ENCODE measurements at regions not wholly inside any gene's neighbourhood (a gene's known extent, or its start where the extent isn't known, plus 50 kb on each side); places are given as distances from the start of the nearest gene placed in this dataset.
"Not testable (repeated sequence)": the region's sequence is repeated elsewhere in the genome, so short reads cannot be mapped to it uniquely, and the experiment has no call there.

DNA sequence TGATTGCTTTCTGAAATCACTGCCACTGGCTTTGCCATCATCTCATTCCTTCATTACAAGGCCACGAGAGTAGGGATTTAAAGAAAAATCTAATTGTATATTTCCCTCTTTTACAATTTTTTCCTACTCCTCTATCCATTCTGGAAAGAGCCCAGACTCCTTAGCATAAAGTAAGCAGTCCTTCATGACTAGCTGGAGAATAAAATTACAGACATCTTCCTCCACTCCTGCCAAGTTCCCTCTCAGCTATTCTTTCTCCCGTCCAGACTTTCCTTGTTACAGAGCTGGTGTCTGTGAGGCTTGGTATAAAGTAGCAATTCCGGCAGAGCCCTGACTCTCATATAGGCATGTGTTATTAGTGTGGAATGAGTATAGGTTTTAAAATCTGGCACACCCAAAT is 806.8 kb downstream of the PLCL1 start (continued):
- no peak for TF ChIP-seq PREB (CRISPR knock-in tag; IDR thresholded peaks at IDR 0.05; ENCODE audit: borderline replicate concordance)
- TF ChIP-seq, protein P1, sequence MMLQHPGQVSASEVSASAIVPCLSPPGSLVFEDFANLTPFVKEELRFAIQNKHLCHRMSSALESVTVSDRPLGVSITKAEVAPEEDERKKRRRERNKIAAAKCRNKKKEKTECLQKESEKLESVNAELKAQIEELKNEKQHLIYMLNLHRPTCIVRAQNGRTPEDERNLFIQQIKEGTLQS (CRISPR knock-in tag; conservative IDR thresholded peaks at IDR 0.05) = no peak
- TF ChIP-seq ZBTB43 (CRISPR knock-in tag; IDR thresholded peaks at IDR 0.05) = no peak
- no peak for TF ChIP-seq ZNF263 (CRISPR knock-in tag; IDR thresholded peaks at IDR 0.05; ENCODE audit: low read depth)
- no peak for TF ChIP-seq IRF1 (CRISPR knock-in tag; IDR thresholded peaks at IDR 0.05)

- Mint-ChIP-seq H3K27ac (no peak overlapping the region), H3K9me3 (peaks cover 4% of the 10 kb centered on the region), H3K36me3 (no peaks in the 10 kb centered on the region), H3K4me1 (no peaks in the 10 kb centered on the region), H3K27me3 (ENCODE audit: low read depth) (no peaks in the 10 kb centered on the region), H3K4me3 (no peak overlapping the region)
- POLR2A ChIA-PET = no interaction called here
- DNase-seq (ENCODE audit: low spot score) = no peak
- TF ChIP-seq TCF7 (CRISPR knock-in tag; IDR thresholded peaks at IDR 0.05; ENCODE audit: low read depth) (no peak), JAZF1 (CRISPR knock-in tag; IDR thresholded peaks at IDR 0.05) (no peak)
- no peak for ATAC-seq
- CTCF ChIA-PET = interaction anchor here (0.9 kb wide), 1 partner anchor 230 kb away, joined by 4 read pairs; no protein-coding TSS in a partner anchor
Observed at GRCh38 chr2:198604599-198604998, 800.2 kb downstream of the PLCL1 start.

DNA sequence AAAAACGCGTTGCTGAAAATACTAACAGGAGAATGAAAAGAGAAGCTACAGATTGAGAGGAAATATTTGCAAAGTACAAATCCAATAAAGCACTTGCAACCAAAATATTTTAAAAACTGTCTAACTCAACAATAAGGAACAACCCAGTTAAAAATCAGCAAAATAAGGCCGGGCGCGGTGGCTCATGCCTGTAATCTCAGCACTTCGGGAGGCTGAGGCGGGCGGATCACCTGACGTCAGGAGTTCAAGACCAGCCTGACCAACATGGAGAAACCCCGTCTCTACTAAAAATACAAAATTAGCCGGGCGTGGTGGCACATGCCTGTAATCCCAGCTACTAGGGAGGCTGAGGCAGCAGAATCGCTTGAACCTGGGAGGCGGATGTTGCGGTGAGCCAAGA is 798.6 kb downstream of the PLCL1 start:
- POLR2A ChIA-PET; DNase-seq (ENCODE audit: low spot score); CTCF ChIA-PET; H3K36me3 Mint-ChIP-seq; H3K4me3 Mint-ChIP-seq; H3K9me3 Mint-ChIP-seq; H3K4me1 Mint-ChIP-seq; ATAC-seq; H3K27me3 Mint-ChIP-seq (ENCODE audit: low read depth); H3K27ac Mint-ChIP-seq: not testable (repeated sequence)

GRCh38 chr2:198597648-198598047 is 793.3 kb downstream of the PLCL1 start:
- DNase-seq (ENCODE audit: low spot score) (no peak), ATAC-seq (no peak)
- Mint-ChIP-seq H3K9me3 (no peaks in the 10 kb centered on the region), H3K27me3 (ENCODE audit: low read depth) (no peaks in the 10 kb centered on the region), H3K4me3 (no peak overlapping the region), H3K27ac (no peak overlapping the region), H3K36me3 (no peaks in the 10 kb centered on the region), H3K4me1 (peaks cover 5% of the 10 kb centered on the region; the same call in 1 of the 2 replicates)
- TF ChIP-seq OVOL2 (CRISPR knock-in tag; IDR thresholded peaks at IDR 0.05; ENCODE audit: borderline replicate concordance) = no peak
- ChIA-PET POLR2A (no interaction called here), CTCF (no interaction called here)

GRCh38 chr2:198596985-198597384 is 792.6 kb downstream of the PLCL1 start:
- Mint-ChIP-seq H3K9me3 (no peaks in the 10 kb centered on the region), H3K4me1 (peaks cover 5% of the 10 kb centered on the region; the same call in 1 of the 2 replicates), H3K27me3 (ENCODE audit: low read depth) (no peaks in the 10 kb centered on the region), H3K27ac (no peak overlapping the region), H3K4me3 (no peak overlapping the region), H3K36me3 (no peaks in the 10 kb centered on the region)
- CTCF ChIA-PET = no interaction called here
- POLR2A ChIA-PET = no interaction called here
- ATAC-seq (no peak), DNase-seq (ENCODE audit: low spot score) (no peak)
- TF ChIP-seq, protein P2, sequence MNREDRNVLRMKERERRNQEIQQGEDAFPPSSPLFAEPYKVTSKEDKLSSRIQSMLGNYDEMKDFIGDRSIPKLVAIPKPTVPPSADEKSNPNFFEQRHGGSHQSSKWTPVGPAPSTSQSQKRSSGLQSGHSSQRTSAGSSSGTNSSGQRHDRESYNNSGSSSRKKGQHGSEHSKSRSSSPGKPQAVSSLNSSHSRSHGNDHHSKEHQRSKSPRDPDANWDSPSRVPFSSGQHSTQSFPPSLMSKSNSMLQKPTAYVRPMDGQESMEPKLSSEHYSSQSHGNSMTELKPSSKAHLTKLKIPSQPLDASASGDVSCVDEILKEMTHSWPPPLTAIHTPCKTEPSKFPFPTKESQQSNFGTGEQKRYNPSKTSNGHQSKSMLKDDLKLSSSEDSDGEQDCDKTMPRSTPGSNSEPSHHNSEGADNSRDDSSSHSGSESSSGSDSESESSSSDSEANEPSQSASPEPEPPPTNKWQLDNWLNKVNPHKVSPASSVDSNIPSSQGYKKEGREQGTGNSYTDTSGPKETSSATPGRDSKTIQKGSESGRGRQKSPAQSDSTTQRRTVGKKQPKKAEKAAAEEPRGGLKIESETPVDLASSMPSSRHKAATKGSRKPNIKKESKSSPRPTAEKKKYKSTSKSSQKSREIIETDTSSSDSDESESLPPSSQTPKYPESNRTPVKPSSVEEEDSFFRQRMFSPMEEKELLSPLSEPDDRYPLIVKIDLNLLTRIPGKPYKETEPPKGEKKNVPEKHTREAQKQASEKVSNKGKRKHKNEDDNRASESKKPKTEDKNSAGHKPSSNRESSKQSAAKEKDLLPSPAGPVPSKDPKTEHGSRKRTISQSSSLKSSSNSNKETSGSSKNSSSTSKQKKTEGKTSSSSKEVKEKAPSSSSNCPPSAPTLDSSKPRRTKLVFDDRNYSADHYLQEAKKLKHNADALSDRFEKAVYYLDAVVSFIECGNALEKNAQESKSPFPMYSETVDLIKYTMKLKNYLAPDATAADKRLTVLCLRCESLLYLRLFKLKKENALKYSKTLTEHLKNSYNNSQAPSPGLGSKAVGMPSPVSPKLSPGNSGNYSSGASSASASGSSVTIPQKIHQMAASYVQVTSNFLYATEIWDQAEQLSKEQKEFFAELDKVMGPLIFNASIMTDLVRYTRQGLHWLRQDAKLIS (CRISPR knock-in tag; IDR thresholded peaks at IDR 0.05; ENCODE audit: borderline replicate concordance) = no peak
- TF ChIP-seq ZNF512 (CRISPR knock-in tag; IDR thresholded peaks at IDR 0.05; ENCODE audit: borderline replicate concordance) = no peak
- no peak for TF ChIP-seq ZNF281 (CRISPR knock-in tag; IDR thresholded peaks at IDR 0.05)
- TF ChIP-seq, protein P3, sequence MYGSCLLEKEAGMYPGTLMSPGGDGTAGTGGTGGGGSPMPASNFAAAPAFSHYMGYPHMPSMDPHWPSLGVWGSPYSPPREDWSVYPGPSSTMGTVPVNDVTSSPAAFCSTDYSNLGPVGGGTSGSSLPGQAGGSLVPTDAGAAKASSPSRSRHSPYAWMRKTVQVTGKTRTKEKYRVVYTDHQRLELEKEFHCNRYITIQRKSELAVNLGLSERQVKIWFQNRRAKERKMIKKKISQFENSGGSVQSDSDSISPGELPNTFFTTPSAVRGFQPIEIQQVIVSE (CRISPR knock-in tag; IDR thresholded peaks at IDR 0.05; ENCODE audit: borderline replicate concordance) = no peak
- no peak for TF ChIP-seq ZNF121 (CRISPR knock-in tag; IDR thresholded peaks at IDR 0.05)
- TF ChIP-seq SMAD4 (CRISPR knock-in tag; IDR thresholded peaks at IDR 0.05) = no peak

Data from WTC11 (cell line).